OCI-LY7 (cell line): ENCODE measurements at regions not wholly inside any gene's neighbourhood (a gene's known extent, or its start where the extent isn't known, plus 50 kb on each side); places are given as distances from the start of the nearest gene placed in this dataset.

Experiments used
- BruUV-seq: library from RNA; stranded (reverse); fragments of 400-500 nt; replicated peaks from 2 replicates; lab custom pipeline; 2021; lab: Mats Ljungman, UMichigan
- CTCF ChIA-PET: fragments of 300-600 bp; sonication (Branson Sonifier 250); formaldehyde crosslinking; loops from one replicate; lab custom pipeline; 2022; ENCODE audit warnings: antibody characterized with exemption; ENCODE audit not compliant: unreplicated experiment; lab: Charles Lee
- POLR2A ChIA-PET: fragments of 300-600 bp; sonication (Branson Sonifier 250); formaldehyde crosslinking; loops from one replicate; lab custom pipeline; 2022; ENCODE audit warnings: antibody characterized with exemption; lab: Charles Lee
- DNase-seq: peaks from one replicate; pipeline ENCODE4 v3.0.0-alpha.2; 2015; ENCODE audit warnings: low spot score
- H2AFZ ChIP-seq: fragments of 200-600 bp; sonication (generic), shearing (Covaris generic); 2 replicates; pipeline ENCODE4 v1.6.1; 2014; ENCODE audit warnings: mild to moderate bottlenecking, antibody characterized with exemption, low read length, moderate library complexity
- H3K27ac ChIP-seq: fragments of 200-600 bp; sonication (generic); 2 replicates; pipeline ENCODE4 v1.5.1; 2014; ENCODE audit warnings: mixed run types, low read depth, mild to moderate bottlenecking, moderate library complexity, low read length, inconsistent platforms; ENCODE audit not compliant: poor library complexity, severe bottlenecking
- H3K36me3 ChIP-seq: fragments of 200-600 bp; sonication (generic); 2 replicates; pipeline ENCODE4 v1.6.1; 2014; ENCODE audit warnings: mild to moderate bottlenecking, antibody characterized with exemption, low read length, moderate library complexity, mixed read lengths; ENCODE audit not compliant: insufficient read depth
- H3K4me1 ChIP-seq: fragments of 200-600 bp; sonication (generic); 2 replicates; pipeline ENCODE4 v1.5.1; 2014; ENCODE audit warnings: mild to moderate bottlenecking, low read length; ENCODE audit not compliant: insufficient read depth, poor library complexity, severe bottlenecking
- H3K4me2 ChIP-seq: fragments of 200-600 bp; sonication (generic); 2 replicates; pipeline ENCODE4 v1.6.1; 2014; ENCODE audit warnings: mild to moderate bottlenecking, low read length
- H3K4me3 ChIP-seq: fragments of 200-600 bp; sonication (generic); 2 replicates; pipeline ENCODE4 v1.5.1; 2014; ENCODE audit warnings: mild to moderate bottlenecking, low read depth, low read length; ENCODE audit not compliant: poor library complexity, severe bottlenecking
- H3K79me2 ChIP-seq: fragments of 200-600 bp; sonication (generic); 2 replicates; pipeline ENCODE4 v1.6.1; 2016; ENCODE audit warnings: low read depth, mild to moderate bottlenecking, low read length, moderate library complexity, mixed read lengths; ENCODE audit not compliant: insufficient read depth
- H3K9me2 ChIP-seq: fragments of 200-600 bp; sonication (generic); 2 replicates; pipeline ENCODE4 v1.6.1; 2016; ENCODE audit warnings: mild to moderate bottlenecking, low read length, mixed read lengths; ENCODE audit not compliant: insufficient read depth
- H3K9me3 ChIP-seq: fragments of 200-600 bp; sonication (generic); 2 replicates; pipeline ENCODE4 v1.6.1; 2014; ENCODE audit warnings: mild to moderate bottlenecking, mixed run types, low read length, mixed read lengths
- H4K20me1 ChIP-seq: fragments of 200-600 bp; sonication (generic); 2 replicates; pipeline ENCODE4 v1.6.1; 2014; ENCODE audit warnings: mild to moderate bottlenecking, antibody characterized with exemption, low read length, moderate library complexity, mixed read lengths; ENCODE audit not compliant: insufficient read depth
- CTCF ChIP-seq: fragments of 200-600 bp; sonication (generic); conservative IDR thresholded peaks from 2 replicates; pipeline ENCODE4 v1.5.1; 2014; ENCODE audit warnings: mild to moderate bottlenecking, antibody characterized with exemption, low read length, moderate library complexity, mixed read lengths
- EZH2phosphoT487 ChIP-seq: fragments of 200-600 bp; sonication (generic); IDR thresholded peaks from 2 replicates; pipeline ENCODE4 v1.6.1; 2018; ENCODE audit warnings: low read depth, borderline replicate concordance, mild to moderate bottlenecking, mixed run types, antibody characterized with exemption, low read length, moderate library complexity, mixed read lengths
- intact Hi-C: fragments of 100-400 bp; cut with micrococcal nuclease; formaldehyde crosslinking; loops from one replicate; pipeline ENCODE4 v1.10.0; 2022; ENCODE audit not compliant: unreplicated experiment

DNA sequence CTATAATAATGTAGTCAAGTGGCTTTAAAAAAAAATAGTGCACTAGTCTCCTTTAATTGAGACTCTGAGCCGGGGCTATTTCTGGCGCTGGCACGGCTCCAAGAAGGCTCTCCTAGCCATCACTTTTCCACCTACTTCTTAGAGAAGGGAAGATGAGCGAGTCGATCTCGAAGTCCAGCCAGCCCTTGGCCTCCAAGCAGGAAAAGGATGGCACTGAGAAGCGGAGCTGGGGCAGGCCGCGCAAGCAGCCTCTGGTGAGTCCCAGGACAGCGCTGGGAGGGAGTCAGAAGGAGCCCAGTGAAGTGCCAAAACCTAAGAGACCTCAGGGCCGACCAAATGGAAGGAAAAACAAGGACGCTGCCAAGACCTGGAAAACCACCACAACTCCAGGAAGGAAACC, 531.9 kb downstream of the MAGEB5 start:
- no peak for DNase-seq
- intact Hi-C loops: no loop called here
- ChIA-PET CTCF (no interaction called here), POLR2A (no interaction called here)
- H3K36me3 ChIP-seq: no peaks in the 10 kb centered on the region
- H3K9me2 ChIP-seq: no peaks in the 10 kb centered on the region
- no peaks in the 10 kb centered on the region for H3K9me3 ChIP-seq
- no peak overlapping the region for H3K4me3 ChIP-seq
- no peak for TF ChIP-seq CTCF
- no peak for TF ChIP-seq EZH2phosphoT487
- H2AFZ ChIP-seq: no peak overlapping the region
- H3K79me2 ChIP-seq: no peaks in the 10 kb centered on the region
- no peaks in the 10 kb centered on the region for H4K20me1 ChIP-seq
- H3K27ac ChIP-seq: no peak overlapping the region
- no peak overlapping the region for H3K4me2 ChIP-seq
- no peaks in the 10 kb centered on the region for H3K4me1 ChIP-seq
- BruUV-seq: no TSS peak

- DNase-seq: no peak
- intact Hi-C loops: no loop called here
- no peak overlapping the region for H3K4me2 ChIP-seq
- no peak overlapping the region for H3K27ac ChIP-seq
- H3K9me2 ChIP-seq: no peaks in the 10 kb centered on the region
- H2AFZ ChIP-seq: no peak overlapping the region
- no peaks in the 10 kb centered on the region for H4K20me1 ChIP-seq
- no peak overlapping the region for H3K4me3 ChIP-seq
- H3K4me1 ChIP-seq: no peaks in the 10 kb centered on the region
- no peaks in the 10 kb centered on the region for H3K79me2 ChIP-seq
- no peaks in the 10 kb centered on the region for H3K36me3 ChIP-seq
- TF ChIP-seq EZH2phosphoT487 (no peak), CTCF (no peak)
- CTCF ChIA-PET: no interaction called here
- no peaks in the 10 kb centered on the region for H3K9me3 ChIP-seq
- no TSS peak for BruUV-seq
- POLR2A ChIA-PET: no interaction called here
These were observed 506.9 kb downstream of the MAGEB5 start for GRCh38 chrX:26722666-26723428.

- DNase-seq: no peak
- no peaks in the 10 kb centered on the region for H3K4me1 ChIP-seq
- no peak overlapping the region for H3K4me3 ChIP-seq
- H3K4me2 ChIP-seq: no peak overlapping the region
- H2AFZ ChIP-seq: no peak overlapping the region
- no peaks in the 10 kb centered on the region for H3K79me2 ChIP-seq
- BruUV-seq: no TSS peak
- H3K36me3 ChIP-seq: no peaks in the 10 kb centered on the region
- H3K27ac ChIP-seq: no peak overlapping the region
- intact Hi-C loops: no loop called here
- H4K20me1 ChIP-seq: no peaks in the 10 kb centered on the region
- ChIA-PET CTCF (no interaction called here), POLR2A (no interaction called here)
- no peaks in the 10 kb centered on the region for H3K9me3 ChIP-seq
- no peak for TF ChIP-seq CTCF
- no peak for TF ChIP-seq EZH2phosphoT487
- no peaks in the 10 kb centered on the region for H3K9me2 ChIP-seq
These were observed 456.6 kb downstream of the MAGEB5 start for GRCh38 chrX:26672571-26672970.
